Cardiac septum (tissue), 1 donor: ENCODE measurements at regions not wholly inside any gene's neighbourhood (a gene's known extent, or its start where the extent isn't known, plus 50 kb on each side); places are given as distances from the start of the nearest gene placed in this dataset.

Experiments
- DNase-seq: peaks from one replicate; pipeline ENCODE4 v3.0.0-alpha.2; 2020; ENCODE audit warnings: low spot score
- intact Hi-C: fragments of 100-400 bp; cut with DNase I; formaldehyde crosslinking; loops from one replicate; pipeline ENCODE4 v1.14.0; 2022
- donor health status: DM: no; HTN: no; CAD: no.

DNA sequence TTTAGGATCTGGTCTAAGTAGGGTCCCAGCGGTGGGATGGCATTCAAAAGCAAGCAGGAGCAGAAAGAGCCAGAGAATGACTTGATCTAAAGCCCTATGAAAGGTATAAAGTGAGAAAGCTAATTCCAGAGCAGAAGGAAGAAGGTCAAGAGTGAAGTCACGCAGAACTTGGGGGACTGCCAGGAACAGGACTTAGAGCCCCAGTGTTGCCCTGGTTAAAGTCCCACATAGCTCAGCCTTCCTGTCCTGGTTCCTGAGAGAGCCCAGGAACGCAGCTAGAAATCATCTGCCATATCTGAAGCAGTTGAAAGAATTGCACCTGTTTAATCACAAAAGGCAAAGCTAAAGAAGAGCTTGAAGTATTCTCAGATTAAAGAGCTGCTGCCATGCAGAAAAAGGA is 160.6 kb upstream of the ATP1B1 start:
- no peak for DNase-seq
- intact Hi-C loops = no loop called here

DNA sequence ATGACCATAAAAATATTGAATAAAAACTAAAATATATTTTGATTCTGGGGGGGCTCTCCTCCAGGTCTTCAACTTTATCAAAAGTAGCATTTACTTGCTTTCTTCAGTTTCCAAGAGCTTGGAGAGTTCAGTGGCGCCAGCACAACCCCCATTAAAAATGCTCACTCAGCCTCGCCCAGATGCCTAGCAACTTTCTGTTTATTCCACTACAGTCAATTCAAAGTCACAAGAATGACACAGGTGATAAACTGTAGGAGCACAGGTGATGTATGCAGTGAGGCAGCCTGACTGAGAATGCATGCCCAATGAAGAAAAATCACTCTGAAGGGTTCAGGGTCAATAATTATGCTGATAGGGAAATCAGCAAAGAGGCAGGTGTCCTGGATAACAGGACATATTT is 159.4 kb upstream of the ATP1B1 start:
- intact Hi-C loops = no loop called here
- no peak for DNase-seq

DNA sequence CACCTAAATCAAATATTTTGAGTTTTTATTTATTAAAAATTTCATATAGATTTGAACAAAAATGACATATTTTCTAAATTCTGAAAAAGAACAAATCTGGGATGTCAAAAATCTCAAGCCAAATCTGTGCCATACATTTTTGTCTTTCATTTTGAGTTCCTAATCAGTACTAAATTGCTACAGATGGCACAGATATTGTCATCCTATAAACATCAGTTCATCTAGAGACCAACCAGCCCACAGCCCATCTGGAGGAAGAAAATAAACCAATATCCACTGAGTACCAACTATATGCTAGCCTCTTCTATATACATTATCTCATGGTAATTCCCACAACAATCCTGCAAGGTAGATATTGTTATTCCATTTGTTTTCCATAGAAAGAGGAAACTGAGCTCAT is 156.8 kb upstream of the ATP1B1 start:
- intact Hi-C loops = no loop called here
- no peak for DNase-seq

DNA sequence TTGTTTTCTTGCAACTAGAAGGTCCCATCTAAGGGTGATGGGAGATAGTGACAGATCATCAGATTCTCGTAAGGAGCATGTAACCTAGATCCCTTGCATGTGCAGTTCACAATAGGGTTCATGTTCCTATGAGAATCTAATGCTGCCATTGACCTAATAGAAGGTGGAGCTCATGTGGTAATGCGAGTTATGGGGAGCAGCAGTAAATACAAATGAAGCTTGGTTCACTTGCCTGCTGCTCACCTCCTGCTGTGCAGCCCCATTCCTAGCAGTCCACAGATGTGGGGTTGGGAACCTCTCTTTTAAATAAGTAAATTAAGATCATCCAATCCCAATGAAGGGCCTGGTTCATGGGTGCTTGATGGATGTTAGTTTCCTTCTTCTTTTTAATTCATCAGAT is 148.7 kb upstream of the ATP1B1 start:
- no peak for DNase-seq
- intact Hi-C loops = no loop called here

DNA sequence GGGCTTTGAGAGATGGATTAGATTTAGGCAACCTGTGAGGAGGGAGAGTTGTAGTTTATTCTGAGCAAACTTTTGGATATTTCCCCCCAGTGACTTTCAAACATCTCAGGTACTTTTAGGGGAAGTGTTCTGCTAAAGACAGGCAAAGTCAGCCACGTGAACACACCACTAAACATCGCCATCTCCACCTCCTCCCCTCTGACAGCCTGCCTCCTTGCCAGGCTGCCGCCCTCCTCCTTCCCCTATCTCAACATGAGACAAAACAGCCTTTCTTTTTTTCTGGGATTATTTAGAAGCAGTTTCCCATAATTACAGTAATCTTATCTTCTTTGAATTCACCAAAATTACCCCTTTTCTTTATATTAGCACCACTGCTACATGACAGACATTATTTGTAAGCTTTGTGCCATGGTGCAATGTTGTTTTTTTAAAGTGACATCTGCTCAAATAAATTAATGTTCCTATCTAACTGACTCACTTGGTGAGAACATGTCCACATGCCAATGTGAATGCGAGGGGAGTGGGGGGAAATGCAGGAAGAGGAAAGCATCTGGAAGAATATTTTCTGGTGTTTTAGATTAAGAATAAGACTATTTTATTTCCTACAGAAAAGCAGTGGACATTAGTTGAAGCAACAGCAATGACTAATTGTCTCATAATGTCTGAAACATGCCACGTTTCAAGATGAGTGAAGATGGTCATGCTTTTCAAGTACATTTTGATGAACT is 147.8 kb upstream of the ATP1B1 start:
- intact Hi-C loops = no loop called here

DNA sequence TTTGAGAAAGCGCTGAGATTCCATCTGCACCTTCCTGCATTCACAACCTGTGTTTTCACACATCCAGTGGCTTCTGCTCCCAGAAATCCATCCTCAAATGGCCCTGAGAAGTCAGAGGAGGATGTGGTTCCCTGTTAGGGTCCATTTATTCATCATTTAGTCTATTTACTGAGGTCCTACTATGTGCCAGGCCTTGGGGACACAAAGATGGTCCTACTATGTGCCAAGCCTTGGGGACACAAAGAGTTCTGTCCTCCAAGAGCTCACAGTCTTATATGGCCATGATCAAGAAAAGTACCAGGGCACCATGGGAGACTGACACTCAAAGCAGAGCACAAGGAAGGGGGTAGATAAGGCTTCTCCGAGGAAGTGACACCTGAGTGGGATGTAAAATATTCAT is 147.1 kb upstream of the ATP1B1 start:
- intact Hi-C loops = no loop called here
- DNase-seq = no peak

More for the DNA sequence above, 147.8 kb upstream of the ATP1B1 start:
- no peak for DNase-seq

DNA sequence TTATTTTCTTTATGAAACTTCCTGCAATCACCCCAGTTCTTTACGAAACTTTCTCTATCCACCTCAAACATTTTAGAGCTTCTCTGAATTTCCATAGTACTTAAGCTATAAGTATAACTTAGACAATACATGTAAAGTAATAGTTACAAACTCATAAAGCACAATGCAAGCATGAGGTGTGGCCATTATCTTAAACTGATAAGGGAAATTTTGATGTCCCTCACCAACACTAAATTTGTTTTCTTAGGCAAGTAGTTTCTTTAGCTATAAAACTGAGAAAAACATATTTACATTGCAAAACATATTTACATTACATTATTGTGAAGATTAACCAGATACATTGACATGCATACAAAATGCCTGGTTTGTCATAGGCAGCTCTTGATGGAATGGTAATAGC is 146.4 kb upstream of the ATP1B1 start:
- no peak for DNase-seq
- intact Hi-C loops = no loop called here

DNA sequence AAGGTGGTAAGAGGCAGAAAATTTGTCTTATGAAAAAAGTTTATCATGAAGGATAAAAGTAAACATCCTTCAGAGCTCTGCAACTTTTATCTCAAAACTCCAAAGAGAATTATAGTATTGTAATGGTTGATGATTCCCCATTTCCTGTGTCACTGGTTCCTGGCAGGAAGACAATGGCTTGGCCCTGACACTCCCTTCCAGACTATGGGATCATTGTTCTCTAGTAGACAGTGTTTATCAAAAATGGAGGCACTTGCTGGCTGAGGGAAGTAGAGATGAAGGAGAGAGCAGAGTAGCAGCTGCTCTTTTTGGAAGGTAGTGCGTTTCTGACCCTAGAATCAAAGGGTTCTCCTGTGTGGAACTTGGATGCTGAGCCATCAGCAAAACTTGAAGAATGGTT is 145.9 kb upstream of the ATP1B1 start:
- intact Hi-C loops = no loop called here

DNA sequence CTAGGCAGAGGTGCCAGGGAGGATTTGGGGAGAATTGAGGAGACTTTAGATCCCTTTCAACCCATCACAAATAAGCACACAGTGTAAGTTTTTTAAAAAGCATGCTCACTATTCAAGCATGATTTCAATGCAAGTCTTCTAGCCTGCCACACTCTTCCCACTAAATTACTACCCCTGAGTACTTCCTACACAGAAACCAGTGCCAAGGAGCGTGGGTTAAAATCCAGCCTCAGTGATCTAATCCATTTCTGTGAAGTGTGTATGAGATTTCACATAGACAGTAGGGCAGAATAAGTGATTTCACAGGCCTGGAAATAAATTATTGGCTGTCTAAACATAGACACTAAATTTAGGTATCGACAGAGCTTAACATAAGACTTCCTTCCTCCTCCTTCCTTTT is 142.9 kb upstream of the ATP1B1 start:
- intact Hi-C loops = no loop called here
- DNase-seq = no peak

More for the DNA sequence above, 145.9 kb upstream of the ATP1B1 start:
- no peak for DNase-seq

DNA sequence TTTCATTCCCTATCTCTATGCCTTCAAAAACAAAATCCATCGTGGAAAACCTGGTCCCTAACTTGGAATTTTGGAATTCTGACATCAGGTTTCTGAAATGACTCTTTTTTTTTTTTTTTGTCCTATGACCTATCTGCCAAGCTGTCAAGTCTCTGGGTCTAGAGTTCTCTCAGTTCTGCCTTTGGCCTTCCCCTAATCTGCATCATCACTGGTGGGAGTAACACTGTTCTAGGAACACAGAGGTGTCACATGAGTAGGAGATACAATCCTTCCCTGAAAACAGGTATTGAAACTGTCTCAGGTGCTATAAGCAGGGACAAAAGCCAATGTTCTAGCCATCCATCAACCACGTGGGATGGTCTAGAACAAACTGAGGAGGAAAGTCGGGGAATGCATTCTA is 142.0 kb upstream of the ATP1B1 start:
- intact Hi-C loops = loop anchor here (2.0 kb wide), 1 partner anchor 36 kb away; no protein-coding TSS in a partner anchor
- DNase-seq = no peak

DNA sequence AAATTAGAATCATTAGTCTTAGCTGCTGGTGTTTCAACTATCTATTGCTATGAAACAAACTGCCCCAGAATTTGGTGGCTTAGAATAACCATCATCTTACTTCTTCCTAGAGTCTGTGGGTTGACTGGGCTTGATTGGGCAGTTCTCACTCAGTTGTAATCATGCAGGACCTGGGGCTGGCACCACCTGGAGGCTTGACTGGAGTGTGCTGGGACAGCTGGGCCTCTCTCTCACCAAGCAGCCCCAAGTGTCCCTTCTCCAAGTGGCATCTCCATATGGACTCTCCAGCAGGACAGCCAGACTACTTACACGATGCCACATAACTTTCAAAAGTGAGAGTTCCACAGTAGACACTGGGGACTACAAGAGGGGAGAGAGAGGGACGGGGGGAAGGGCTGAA is 140.3 kb upstream of the ATP1B1 start:
- no peak for DNase-seq
- intact Hi-C loops = no loop called here

DNA sequence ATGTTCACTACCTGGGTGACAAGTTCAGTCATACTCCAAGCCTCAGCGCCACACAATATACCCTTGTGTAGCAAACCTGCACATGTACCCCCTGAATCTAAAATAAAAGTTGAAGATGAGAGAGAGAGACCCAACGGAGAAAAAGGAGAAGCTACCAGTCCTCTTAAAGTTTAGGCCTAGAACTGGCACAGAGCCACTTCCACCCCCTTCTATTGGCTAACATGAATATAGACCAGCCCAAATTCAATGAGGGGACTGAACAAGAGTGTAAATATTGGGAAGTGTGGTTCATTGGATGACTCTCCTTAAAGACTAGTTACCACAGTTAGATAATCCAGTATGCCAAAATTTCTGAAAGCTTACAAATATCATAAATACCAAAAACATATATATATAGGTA is 139.9 kb upstream of the ATP1B1 start:
- intact Hi-C loops = no loop called here
- no peak for DNase-seq

DNA sequence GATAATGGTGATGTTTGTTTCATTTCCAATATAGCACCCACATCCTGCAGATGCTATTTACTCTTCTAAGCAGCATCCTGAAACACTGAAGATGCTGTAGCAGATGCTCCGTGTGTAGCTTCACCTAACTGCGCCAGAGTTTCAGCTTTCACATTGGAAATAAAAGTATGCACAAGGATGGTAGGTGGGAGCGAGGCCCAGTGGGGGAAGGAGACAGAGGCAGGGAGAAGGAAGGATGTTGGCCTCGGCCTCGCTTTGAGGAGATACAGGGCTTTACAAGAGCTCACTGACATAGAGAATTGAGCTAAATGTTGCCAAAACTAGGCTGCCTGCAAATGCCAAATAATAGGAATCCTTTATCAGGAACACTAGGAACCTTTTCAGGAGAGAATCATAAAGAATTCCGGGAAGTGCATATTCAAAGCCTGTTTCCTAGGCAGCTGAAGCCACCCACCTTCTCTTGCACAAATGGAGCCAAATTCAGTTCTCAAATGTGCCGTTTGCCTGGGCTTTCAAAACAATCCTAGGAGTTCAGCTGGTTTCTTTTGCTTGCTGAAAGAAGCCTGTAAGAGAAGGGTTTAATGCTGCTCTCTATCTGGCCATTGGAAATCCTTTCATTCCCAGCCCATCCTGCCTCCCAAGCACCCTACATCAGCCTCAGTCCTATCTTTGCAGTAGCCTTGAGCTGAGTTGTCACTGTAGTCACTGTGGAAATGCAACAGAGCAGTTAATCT is 135.4 kb upstream of the ATP1B1 start:
- intact Hi-C loops = no loop called here
- no peak for DNase-seq

DNA sequence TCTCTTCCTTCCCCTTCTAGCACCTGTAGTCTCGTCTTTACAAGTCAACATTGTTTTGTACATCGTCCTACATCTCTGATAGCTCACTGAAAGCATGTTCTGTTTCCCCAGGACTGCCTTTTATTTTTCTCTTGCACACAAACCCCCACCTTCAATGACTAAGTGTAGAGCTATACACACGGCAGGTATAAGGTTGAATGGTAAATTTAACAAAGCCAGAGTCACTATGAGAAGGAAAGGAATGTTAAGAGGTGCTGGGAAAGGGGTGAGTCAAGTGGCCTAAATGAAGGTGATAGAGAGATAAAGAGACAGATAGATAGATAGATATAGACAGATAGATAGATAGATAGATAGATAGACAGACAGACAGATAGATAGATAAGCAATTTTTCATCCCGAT is 134.3 kb upstream of the ATP1B1 start:
- intact Hi-C loops = no loop called here
- DNase-seq = no peak

DNA sequence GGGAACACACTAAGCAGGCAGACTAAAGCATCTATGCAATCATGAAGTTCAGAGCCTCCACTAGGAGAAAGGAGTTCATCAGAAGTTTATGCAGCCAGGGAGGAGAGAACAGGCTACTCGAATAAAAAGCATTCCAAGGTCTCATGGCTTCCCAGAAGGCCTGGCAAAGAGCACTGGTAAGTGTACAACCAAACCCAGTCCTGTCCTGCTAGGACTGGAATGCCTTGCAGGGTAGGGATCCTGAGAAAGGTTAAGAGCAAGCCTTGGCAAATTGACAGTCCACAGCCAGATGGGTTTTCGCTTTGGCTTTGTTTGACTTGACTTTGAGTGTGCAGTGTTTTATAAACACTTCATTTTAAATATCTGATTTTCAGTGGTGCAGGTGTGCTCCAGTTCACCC is 133.6 kb upstream of the ATP1B1 start:
- intact Hi-C loops = no loop called here
- no peak for DNase-seq

DNA sequence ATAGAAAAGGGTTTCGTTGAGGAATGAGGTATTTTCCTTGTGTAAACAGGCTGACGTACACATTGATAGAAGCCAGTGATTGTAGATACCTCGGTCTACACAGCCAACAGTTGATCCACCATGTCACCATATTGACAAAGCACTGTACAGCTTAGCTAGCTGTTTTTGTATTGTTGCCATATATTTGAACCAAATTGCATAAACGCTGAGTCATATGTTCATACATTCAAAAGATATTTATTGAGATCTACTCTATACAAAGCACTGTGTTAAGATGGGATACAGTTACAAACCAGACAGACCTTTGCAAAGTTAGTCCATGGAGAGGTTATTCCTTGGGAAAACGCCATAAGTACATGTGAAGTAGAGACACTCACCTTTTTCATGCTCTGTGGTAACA is 132.4 kb upstream of the ATP1B1 start:
- no peak for DNase-seq
- intact Hi-C loops = no loop called here

DNA sequence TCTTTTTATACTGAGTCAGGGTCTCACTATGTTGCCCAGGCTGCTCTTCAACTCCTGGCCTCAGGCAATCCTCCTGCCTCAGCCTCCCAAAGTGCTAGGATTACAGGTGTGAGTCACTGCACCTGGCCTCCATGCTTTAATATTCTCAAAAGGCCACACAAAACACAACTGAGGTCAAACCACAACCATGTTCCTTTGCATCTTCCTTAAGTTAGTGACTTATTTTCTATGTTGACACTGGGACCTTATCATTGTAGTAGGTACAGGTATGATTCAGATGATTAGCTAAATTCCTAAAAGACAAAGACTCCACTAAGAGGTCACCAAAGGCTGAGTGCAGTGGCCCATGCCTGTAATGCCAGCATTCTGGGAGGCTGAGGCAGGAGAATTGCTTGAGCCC is 131.9 kb upstream of the ATP1B1 start:
- intact Hi-C loops = no loop called here
- DNase-seq = no peak

DNA sequence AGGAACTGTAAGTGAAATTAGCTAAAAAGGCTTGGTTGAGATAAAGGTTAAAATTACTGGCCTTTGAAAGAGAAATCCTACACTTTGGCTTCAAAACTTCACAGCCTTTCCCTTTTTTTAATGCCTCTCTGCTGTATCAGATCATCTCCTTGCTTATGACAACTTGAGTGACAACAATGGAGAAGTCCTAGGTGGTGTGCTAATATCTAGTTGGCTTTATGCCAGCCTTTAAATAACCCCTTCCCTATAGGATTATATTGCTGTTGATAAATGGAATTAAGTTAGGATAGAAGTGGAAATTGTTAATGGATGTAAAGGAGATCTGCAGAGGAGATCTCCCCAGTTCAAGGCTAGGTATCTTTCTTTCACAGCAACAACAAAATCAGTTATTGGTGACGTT is 130.2 kb upstream of the ATP1B1 start:
- DNase-seq = no peak
- intact Hi-C loops = no loop called here

DNA sequence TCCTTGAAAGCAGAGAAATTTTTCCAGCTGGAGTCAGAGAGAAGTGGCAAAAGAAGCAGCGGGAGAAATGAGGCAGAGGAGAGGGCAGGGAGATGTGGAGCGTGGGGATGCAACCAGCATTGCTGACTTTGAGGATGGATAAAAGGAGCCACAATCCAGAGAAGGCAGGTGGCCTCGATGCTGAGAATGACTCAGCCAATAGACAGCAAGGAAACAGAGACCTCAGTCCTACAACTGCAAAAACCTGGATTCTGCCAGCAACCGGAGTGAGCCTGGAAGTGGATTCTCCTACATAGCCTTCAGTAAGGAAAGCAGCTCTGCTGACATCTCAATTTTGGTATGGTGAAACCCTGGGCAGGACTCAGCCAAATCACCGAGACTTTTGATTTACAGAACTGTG is 128.9 kb upstream of the ATP1B1 start:
- intact Hi-C loops = no loop called here
- no peak for DNase-seq

DNA sequence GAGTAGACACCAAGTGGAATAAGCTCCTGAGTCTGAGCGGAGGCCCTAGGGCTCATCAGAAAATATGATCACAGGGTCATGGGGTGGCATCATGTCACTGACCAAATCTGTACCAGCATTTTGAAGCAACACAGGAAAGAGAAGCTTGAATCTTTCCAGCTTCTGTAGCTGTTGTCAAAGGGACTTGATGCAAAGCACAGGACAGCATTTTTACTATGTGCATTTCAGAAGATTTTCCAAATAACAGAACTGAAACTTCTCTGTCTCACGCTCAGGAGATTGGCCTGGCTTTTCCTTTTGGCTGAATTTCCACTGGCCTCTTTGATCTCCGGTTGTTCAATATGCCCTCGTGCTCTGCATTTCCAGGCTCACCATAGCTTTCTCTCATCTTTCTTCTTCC is 127.2 kb upstream of the ATP1B1 start:
- intact Hi-C loops = no loop called here
- DNase-seq = no peak

DNA sequence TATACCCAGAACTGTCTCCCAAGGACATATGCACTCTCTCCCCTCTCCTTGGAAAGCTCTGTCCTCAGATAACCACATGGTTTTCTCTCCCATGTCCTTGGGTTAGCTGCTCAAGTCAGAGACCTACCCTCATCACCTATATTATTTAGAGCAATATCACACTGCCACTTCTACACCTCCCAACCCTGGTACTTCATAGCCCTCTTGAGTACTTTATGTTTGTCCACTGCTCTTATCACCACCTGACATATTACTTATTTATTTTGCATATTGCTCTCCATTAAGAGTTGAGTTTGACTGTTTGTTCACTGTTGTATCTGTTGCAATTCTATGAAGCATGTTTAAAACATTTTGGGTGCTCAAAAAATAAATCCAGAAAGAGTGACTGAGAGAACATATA is 126.3 kb upstream of the ATP1B1 start:
- intact Hi-C loops = no loop called here
- no peak for DNase-seq

DNA sequence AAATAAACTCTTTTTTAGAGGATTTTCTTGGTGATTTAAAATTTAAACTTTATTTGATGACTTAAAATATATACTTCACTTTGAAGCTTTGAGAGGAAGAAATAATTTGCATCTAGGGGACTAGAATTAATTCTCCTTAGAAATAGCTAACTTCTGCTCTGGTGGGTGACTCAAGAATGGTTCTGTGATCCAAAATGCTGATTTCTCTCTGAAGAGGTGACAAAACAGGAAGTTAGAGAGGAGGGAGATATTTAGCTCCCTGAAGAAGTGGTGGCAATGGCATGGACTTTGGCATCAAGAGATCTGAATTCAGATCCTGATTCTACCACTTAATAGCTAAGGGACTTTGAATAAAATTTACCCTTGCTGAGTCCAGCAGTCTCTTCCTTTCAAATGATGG is 125.8 kb upstream of the ATP1B1 start:
- no peak for DNase-seq
- intact Hi-C loops = no loop called here
